HEK293 (cell line): ENCODE measurements at regions not wholly inside any gene's neighbourhood (a gene's known extent, or its start where the extent isn't known, plus 50 kb on each side); places are given as distances from the start of the nearest gene placed in this dataset.

Experiments used
- CTCF ChIA-PET: fragments of 350-600 bp; formaldehyde crosslinking; extraction: SDS; loops from one replicate; lab custom pipeline; 2021; ENCODE audit warnings: antibody characterized with exemption; lab: Yijun Ruan, JAX
- POLR2A ChIA-PET: fragments of 300-600 bp; formaldehyde crosslinking; extraction: SDS; loops from one replicate; lab custom pipeline; 2020; ENCODE audit warnings: antibody characterized with exemption, inconsistent platforms; lab: Yijun Ruan, JAX
- H3K27ac ChIP-seq: fragments of 200-500 bp; sonication (Bioruptor generic); 2 replicates; pipeline ENCODE4 v1.5.1; 2014; ENCODE audit warnings: low read depth, low read length, control low read depth, inconsistent platforms; ENCODE audit errors: extremely low read depth
- H3K36me3 ChIP-seq, 2 experiments: fragments of 200-500 bp in 1 of 2; sonication (Bioruptor generic) in 1 of 2; 1 replicate in 1 of 2; 2 replicates in 1 of 2; pipeline ENCODE4 v1.5.1; 2014 to 2017; ENCODE audit warnings: inconsistent platforms in 2 of 2, low read length in 2 of 2; ENCODE audit not compliant: control insufficient read depth in 2 of 2, insufficient read depth in 1 of 2
- H3K4me1 ChIP-seq: fragments of 200-500 bp; sonication (Bioruptor generic); 2 replicates; pipeline ENCODE4 v1.5.1; 2014; ENCODE audit warnings: mild to moderate bottlenecking, low read length, inconsistent platforms; ENCODE audit not compliant: control insufficient read depth, insufficient read depth
- H3K4me3 ChIP-seq: 2 replicates; pipeline ENCODE4 v1.5.1; 2011; ENCODE audit warnings: low read depth, mild to moderate bottlenecking, control low read depth, low read length, moderate library complexity
- H3K9me3 ChIP-seq: fragments of 200-500 bp; sonication (Bioruptor generic); 2 replicates; pipeline ENCODE4 v1.5.1; 2014; ENCODE audit warnings: low read depth, low read length, inconsistent platforms; ENCODE audit not compliant: control insufficient read depth, insufficient read depth
- BCL11B ChIP-seq: fragments of 450-650 bp; formaldehyde crosslinking; IDR thresholded peaks from 2 replicates; pipeline ENCODE4 v1.5.1; 2016; ENCODE audit warnings: low read depth, missing biosample characterization, missing genetic modification characterization
- HOXC10 ChIP-seq: sonication (generic); formaldehyde crosslinking; IDR thresholded peaks from 2 replicates; pipeline ENCODE4 v1.8.1; 2023; ENCODE audit warnings: mild to moderate bottlenecking, missing genetic modification reagents
- HOXD13 ChIP-seq: sonication (generic); formaldehyde crosslinking; IDR thresholded peaks from 2 replicates; pipeline ENCODE4 v1.8.0; 2022; ENCODE audit warnings: missing genetic modification reagents, borderline replicate concordance
- MEIS1 ChIP-seq: sonication (generic); formaldehyde crosslinking; IDR thresholded peaks from 2 replicates; pipeline ENCODE4 v1.8.1; 2022; ENCODE audit warnings: missing genetic modification reagents, mild to moderate bottlenecking, borderline replicate concordance
- SETDB1 ChIP-seq: IDR thresholded peaks from one replicate; pipeline ENCODE4 v1.6.1; 2017; ENCODE audit warnings: mild to moderate bottlenecking, low read length, moderate library complexity, mixed read lengths; ENCODE audit not compliant: insufficient read length
- SP3 ChIP-seq: fragments of 450-650 bp; formaldehyde crosslinking; IDR thresholded peaks from 2 replicates; pipeline ENCODE4 v1.5.1; 2016; ENCODE audit warnings: missing biosample characterization, missing genetic modification characterization
- ZIC2 ChIP-seq: fragments of 450-650 bp; formaldehyde crosslinking; IDR thresholded peaks from 2 replicates; pipeline ENCODE4 v1.5.1; 2016; ENCODE audit warnings: missing biosample characterization, missing genetic modification characterization
- ZNF184 ChIP-seq: fragments of 450-650 bp; IDR thresholded peaks from 2 replicates; pipeline ENCODE4 v1.5.1; 2018; ENCODE audit warnings: missing biosample characterization, mild to moderate bottlenecking, missing genetic modification characterization
- ZNF292 ChIP-seq: fragments of 450-650 bp; formaldehyde crosslinking; IDR thresholded peaks from 2 replicates; pipeline ENCODE4 v1.5.1; 2016; ENCODE audit warnings: low read depth, missing biosample characterization, missing genetic modification characterization, borderline replicate concordance
- ZNF366 ChIP-seq: fragments of 450-650 bp; formaldehyde crosslinking; conservative IDR thresholded peaks from 2 replicates; pipeline ENCODE4 v1.5.1; 2016; ENCODE audit warnings: missing biosample characterization, missing genetic modification characterization
- ZNF37A ChIP-seq: fragments of 450-650 bp; IDR thresholded peaks from 2 replicates; pipeline ENCODE4 v1.5.1; 2018; ENCODE audit warnings: missing biosample characterization, missing genetic modification characterization
- ZNF404 ChIP-seq: fragments of 450-650 bp; formaldehyde crosslinking; IDR thresholded peaks from 2 replicates; pipeline ENCODE4 v1.5.1; 2017; ENCODE audit warnings: missing biosample characterization, missing genetic modification characterization
- ZNF473 ChIP-seq: fragments of 450-650 bp; formaldehyde crosslinking; IDR thresholded peaks from 2 replicates; pipeline ENCODE4 v1.5.1; 2017; ENCODE audit warnings: missing biosample characterization, missing genetic modification characterization
- ZNF555 ChIP-seq: fragments of 450-650 bp; formaldehyde crosslinking; conservative IDR thresholded peaks from 2 replicates; pipeline ENCODE4 v1.5.1; 2017; ENCODE audit warnings: missing biosample characterization, mild to moderate bottlenecking, missing genetic modification characterization, inconsistent platforms
- ZNF571 ChIP-seq: fragments of 450-650 bp; formaldehyde crosslinking; IDR thresholded peaks from 2 replicates; pipeline ENCODE4 v1.5.0; 2017; ENCODE audit warnings: missing biosample characterization, missing genetic modification characterization
- ZNF629 ChIP-seq: fragments of 450-650 bp; formaldehyde crosslinking; IDR thresholded peaks from 2 replicates; pipeline ENCODE4 v1.5.1; 2017; ENCODE audit warnings: missing biosample characterization, missing genetic modification characterization
- ZNF776 ChIP-seq: fragments of 450-650 bp; formaldehyde crosslinking; IDR thresholded peaks from 2 replicates; pipeline ENCODE4 v1.5.0; 2017; ENCODE audit warnings: missing biosample characterization, missing genetic modification characterization, borderline replicate concordance
- ZNF830 ChIP-seq: fragments of 450-650 bp; IDR thresholded peaks from 2 replicates; pipeline ENCODE4 v1.5.0; 2018; ENCODE audit warnings: missing biosample characterization, missing genetic modification characterization, low read depth, mild to moderate bottlenecking, moderate library complexity
- TF ChIP-seq, protein P1 (sequence below): fragments of 450-650 bp; formaldehyde crosslinking; IDR thresholded peaks from 2 replicates; pipeline ENCODE4 v1.5.1; 2016; ENCODE audit warnings: missing biosample characterization, missing genetic modification characterization, low read depth
- TF ChIP-seq, protein P2 (sequence below): fragments of 450-650 bp; formaldehyde crosslinking; IDR thresholded peaks from 2 replicates; pipeline ENCODE4 v1.5.0; 2017; ENCODE audit warnings: missing biosample characterization, missing genetic modification characterization, borderline replicate concordance
- TF ChIP-seq, protein P3 (sequence below): fragments of 450-650 bp; formaldehyde crosslinking; IDR thresholded peaks from 2 replicates; pipeline ENCODE4 v1.5.1; 2016; ENCODE audit warnings: missing biosample characterization, missing genetic modification characterization
- TF ChIP-seq, protein P4 (sequence below): fragments of 450-650 bp; formaldehyde crosslinking; IDR thresholded peaks from 2 replicates; pipeline ENCODE4 v1.5.1; 2017; ENCODE audit warnings: missing biosample characterization, missing genetic modification characterization
- TF ChIP-seq, protein P5 (sequence below): fragments of 450-650 bp; IDR thresholded peaks from 2 replicates; pipeline ENCODE4 v1.5.1; 2018; ENCODE audit warnings: missing biosample characterization, mild to moderate bottlenecking, missing genetic modification characterization
- TF ChIP-seq, protein P6 (sequence below): fragments of 450-650 bp; formaldehyde crosslinking; IDR thresholded peaks from 2 replicates; pipeline ENCODE4 v1.5.1; 2016; ENCODE audit warnings: missing biosample characterization, missing genetic modification characterization

DNA sequence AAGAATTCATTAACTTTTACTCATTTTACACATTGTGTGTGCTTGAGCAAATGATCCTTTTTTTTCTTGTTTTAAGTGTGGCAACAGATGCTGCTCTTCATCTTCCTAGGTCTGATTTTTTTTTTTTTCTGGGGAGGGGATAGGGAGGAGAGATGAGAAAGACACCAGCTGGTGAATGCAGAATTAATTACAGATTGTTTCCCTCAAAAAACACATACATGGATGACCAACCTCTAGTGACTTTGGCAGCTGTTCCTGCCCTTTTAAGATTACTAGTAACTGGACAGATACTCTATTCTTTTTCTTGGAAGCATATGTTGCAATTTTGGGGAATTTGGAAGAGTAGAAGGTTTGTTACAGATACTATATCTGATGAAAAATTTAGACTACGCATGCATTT lies 103.6 kb upstream of the MYO16 start (continued):
- TF ChIP-seq, protein P1, sequence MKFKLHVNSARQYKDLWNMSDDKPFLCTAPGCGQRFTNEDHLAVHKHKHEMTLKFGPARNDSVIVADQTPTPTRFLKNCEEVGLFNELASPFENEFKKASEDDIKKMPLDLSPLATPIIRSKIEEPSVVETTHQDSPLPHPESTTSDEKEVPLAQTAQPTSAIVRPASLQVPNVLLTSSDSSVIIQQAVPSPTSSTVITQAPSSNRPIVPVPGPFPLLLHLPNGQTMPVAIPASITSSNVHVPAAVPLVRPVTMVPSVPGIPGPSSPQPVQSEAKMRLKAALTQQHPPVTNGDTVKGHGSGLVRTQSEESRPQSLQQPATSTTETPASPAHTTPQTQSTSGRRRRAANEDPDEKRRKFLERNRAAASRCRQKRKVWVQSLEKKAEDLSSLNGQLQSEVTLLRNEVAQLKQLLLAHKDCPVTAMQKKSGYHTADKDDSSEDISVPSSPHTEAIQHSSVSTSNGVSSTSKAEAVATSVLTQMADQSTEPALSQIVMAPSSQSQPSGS, result no peak
- TF ChIP-seq ZNF292 (tag by site-specific recombination), result no peak
- no peak for TF ChIP-seq SP3 (tag by site-specific recombination)
- TF ChIP-seq SETDB1, result no peak

DNA sequence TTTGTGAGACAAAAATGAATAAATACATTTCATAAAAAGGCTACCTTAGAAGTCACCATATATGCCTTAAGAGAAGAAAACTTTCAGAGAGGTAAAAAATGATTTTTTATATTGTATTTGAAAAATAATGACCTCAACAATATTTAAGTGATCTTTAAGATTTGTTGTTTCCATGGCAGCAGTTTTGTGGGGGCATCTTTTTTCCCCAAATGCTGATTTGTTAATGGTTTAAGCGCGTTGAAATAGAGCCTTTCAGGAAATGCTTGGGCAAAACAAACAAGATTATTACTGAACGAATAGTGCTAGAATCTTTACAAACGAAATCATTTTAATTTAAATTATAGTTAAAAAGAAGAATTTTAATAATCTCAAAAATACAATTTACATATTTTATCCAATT lies 103.1 kb upstream of the MYO16 start:
- ChIA-PET POLR2A (no interaction called here), CTCF (no interaction called here)
- Histone ChIP-seq H3K36me3 (no peaks in the 10 kb centered on the region), H3K4me1 (no peaks in the 10 kb centered on the region), H3K27ac (no peak overlapping the region), H3K4me3 (no peak overlapping the region)
- TF ChIP-seq ZNF404 (tag by site-specific recombination), result no peak
- no peak for TF ChIP-seq ZNF473 (tag by site-specific recombination)
- TF ChIP-seq ZNF555 (tag by site-specific recombination), result no peak
- no peak for TF ChIP-seq ZNF184
- TF ChIP-seq, protein P2, sequence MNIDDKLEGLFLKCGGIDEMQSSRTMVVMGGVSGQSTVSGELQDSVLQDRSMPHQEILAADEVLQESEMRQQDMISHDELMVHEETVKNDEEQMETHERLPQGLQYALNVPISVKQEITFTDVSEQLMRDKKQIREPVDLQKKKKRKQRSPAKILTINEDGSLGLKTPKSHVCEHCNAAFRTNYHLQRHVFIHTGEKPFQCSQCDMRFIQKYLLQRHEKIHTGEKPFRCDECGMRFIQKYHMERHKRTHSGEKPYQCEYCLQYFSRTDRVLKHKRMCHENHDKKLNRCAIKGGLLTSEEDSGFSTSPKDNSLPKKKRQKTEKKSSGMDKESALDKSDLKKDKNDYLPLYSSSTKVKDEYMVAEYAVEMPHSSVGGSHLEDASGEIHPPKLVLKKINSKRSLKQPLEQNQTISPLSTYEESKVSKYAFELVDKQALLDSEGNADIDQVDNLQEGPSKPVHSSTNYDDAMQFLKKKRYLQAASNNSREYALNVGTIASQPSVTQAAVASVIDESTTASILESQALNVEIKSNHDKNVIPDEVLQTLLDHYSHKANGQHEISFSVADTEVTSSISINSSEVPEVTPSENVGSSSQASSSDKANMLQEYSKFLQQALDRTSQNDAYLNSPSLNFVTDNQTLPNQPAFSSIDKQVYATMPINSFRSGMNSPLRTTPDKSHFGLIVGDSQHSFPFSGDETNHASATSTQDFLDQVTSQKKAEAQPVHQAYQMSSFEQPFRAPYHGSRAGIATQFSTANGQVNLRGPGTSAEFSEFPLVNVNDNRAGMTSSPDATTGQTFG (tag by site-specific recombination), result no peak
- TF ChIP-seq HOXC10 (CRISPR knock-in tag), result no peak
- TF ChIP-seq, all 188 proteins: peak for 0
- H3K9me3 ChIP-seq, result no peaks in the 10 kb centered on the region

DNA sequence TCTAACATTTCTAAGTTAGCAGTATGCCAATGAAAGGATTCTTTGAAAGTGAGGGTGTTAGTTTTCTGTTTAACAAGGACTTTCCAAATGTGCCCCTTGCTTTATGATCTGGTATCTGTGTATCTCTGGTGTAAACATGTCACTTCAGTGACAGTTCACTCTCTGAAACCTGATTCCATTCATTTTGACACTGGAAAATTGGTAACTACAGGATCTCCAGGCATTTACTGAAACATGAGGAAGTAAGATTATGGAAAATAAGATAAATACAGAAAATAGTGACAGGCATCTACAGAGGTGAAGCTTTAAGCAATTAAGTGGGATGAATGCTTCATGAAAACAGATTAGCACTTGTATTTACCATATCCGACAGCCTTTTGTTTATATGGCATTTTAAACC lies 101.6 kb upstream of the MYO16 start:
- Histone ChIP-seq H3K36me3 (no peaks in the 10 kb centered on the region), H3K4me1 (no peaks in the 10 kb centered on the region), H3K9me3 (no peaks in the 10 kb centered on the region), H3K4me3 (no peak overlapping the region), H3K27ac (no peak overlapping the region)
- ChIA-PET CTCF (no interaction called here), POLR2A (no interaction called here)
- TF ChIP-seq, protein P3, sequence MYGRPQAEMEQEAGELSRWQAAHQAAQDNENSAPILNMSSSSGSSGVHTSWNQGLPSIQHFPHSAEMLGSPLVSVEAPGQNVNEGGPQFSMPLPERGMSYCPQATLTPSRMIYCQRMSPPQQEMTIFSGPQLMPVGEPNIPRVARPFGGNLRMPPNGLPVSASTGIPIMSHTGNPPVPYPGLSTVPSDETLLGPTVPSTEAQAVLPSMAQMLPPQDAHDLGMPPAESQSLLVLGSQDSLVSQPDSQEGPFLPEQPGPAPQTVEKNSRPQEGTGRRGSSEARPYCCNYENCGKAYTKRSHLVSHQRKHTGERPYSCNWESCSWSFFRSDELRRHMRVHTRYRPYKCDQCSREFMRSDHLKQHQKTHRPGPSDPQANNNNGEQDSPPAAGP (tag by site-specific recombination), result no peak
- TF ChIP-seq ZNF366 (no peak), MEIS1 (CRISPR knock-in tag) (no peak), ZIC2 (no peak), ZNF830 (tag by site-specific recombination) (no peak), ZNF571 (tag by site-specific recombination) (no peak), ZNF629 (tag by site-specific recombination) (no peak), ZNF776 (tag by site-specific recombination) (no peak), HOXD13 (CRISPR knock-in tag) (no peak), BCL11B (no peak), ZNF37A (tag by site-specific recombination) (no peak)
- TF ChIP-seq, protein P4, sequence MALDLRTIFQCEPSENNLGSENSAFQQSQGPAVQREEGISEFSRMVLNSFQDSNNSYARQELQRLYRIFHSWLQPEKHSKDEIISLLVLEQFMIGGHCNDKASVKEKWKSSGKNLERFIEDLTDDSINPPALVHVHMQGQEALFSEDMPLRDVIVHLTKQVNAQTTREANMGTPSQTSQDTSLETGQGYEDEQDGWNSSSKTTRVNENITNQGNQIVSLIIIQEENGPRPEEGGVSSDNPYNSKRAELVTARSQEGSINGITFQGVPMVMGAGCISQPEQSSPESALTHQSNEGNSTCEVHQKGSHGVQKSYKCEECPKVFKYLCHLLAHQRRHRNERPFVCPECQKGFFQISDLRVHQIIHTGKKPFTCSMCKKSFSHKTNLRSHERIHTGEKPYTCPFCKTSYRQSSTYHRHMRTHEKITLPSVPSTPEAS (tag by site-specific recombination), result no peak
- TF ChIP-seq, protein P5, sequence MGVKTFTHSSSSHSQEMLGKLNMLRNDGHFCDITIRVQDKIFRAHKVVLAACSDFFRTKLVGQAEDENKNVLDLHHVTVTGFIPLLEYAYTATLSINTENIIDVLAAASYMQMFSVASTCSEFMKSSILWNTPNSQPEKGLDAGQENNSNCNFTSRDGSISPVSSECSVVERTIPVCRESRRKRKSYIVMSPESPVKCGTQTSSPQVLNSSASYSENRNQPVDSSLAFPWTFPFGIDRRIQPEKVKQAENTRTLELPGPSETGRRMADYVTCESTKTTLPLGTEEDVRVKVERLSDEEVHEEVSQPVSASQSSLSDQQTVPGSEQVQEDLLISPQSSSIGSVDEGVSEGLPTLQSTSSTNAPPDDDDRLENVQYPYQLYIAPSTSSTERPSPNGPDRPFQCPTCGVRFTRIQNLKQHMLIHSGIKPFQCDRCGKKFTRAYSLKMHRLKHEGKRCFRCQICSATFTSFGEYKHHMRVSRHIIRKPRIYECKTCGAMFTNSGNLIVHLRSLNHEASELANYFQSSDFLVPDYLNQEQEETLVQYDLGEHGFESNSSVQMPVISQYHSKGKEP (tag by site-specific recombination), result no peak
- TF ChIP-seq, protein P6, sequence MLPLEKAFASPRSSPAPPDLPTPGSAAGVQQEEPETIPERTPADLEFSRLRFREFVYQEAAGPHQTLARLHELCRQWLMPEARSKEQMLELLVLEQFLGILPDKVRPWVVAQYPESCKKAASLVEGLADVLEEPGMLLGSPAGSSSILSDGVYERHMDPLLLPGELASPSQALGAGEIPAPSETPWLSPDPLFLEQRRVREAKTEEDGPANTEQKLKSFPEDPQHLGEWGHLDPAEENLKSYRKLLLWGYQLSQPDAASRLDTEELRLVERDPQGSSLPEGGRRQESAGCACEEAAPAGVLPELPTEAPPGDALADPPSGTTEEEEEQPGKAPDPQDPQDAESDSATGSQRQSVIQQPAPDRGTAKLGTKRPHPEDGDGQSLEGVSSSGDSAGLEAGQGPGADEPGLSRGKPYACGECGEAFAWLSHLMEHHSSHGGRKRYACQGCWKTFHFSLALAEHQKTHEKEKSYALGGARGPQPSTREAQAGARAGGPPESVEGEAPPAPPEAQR, result no peak
